VCaP (cell line): ENCODE measurements at regions not wholly inside any gene's neighbourhood (a gene's known extent, or its start where the extent isn't known, plus 50 kb on each side); places are given as distances from the start of the nearest gene placed in this dataset.

Experiments
- H3K27ac ChIP-seq: fragments of 450-650 bp; 2 replicates; pipeline ENCODE4 v1.5.1; 2017
- TF ChIP-seq, protein P1 (sequence below): fragments of 450-650 bp; conservative IDR thresholded peaks from 2 replicates; pipeline ENCODE4 v1.5.1; 2017; ENCODE audit warnings: mild to moderate bottlenecking, moderate library complexity

DNA sequence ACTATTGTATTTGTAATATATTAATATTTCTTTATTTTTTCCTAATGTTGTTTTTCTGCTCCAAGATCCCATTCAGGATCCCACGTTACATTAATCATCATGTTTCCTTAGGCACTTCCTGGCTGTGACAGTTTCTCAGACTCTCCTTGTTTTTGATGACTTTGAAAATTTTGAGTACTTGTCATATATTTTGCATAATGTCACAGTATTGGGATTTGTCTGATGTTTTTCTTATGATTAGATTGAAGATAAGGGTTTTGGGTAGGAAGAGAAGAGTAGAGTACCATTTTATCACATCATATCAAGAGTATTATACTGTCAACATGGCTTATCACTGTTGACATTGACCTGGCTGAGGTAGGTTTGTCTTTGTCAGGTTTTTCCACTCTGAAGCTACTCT lies 146.3 kb upstream of the TPK1 start:
- no peak overlapping the region for H3K27ac ChIP-seq
- TF ChIP-seq, protein P1, sequence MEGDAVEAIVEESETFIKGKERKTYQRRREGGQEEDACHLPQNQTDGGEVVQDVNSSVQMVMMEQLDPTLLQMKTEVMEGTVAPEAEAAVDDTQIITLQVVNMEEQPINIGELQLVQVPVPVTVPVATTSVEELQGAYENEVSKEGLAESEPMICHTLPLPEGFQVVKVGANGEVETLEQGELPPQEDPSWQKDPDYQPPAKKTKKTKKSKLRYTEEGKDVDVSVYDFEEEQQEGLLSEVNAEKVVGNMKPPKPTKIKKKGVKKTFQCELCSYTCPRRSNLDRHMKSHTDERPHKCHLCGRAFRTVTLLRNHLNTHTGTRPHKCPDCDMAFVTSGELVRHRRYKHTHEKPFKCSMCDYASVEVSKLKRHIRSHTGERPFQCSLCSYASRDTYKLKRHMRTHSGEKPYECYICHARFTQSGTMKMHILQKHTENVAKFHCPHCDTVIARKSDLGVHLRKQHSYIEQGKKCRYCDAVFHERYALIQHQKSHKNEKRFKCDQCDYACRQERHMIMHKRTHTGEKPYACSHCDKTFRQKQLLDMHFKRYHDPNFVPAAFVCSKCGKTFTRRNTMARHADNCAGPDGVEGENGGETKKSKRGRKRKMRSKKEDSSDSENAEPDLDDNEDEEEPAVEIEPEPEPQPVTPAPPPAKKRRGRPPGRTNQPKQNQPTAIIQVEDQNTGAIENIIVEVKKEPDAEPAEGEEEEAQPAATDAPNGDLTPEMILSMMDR = no peak

DNA sequence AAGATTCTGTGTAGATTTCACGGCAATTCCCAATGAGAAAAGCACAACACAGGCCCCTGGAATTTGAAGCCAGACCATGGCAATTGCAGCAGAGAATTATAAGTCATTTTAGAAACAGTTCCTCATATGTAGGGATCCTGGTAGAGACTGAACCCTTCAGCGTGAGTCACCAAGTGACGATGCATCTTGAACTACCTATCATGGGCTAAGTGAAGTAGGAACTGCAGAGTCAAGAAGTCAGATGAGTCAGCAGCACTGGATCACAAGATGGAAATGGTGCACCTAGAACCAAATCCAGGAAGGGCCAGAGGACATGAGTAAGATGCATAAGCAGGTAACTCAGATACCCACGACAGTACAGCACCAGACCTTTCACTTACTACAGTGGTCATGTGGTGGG lies 140.0 kb upstream of the TPK1 start:
- H3K27ac ChIP-seq = no peak overlapping the region
- TF ChIP-seq, protein P1 = no peak

DNA sequence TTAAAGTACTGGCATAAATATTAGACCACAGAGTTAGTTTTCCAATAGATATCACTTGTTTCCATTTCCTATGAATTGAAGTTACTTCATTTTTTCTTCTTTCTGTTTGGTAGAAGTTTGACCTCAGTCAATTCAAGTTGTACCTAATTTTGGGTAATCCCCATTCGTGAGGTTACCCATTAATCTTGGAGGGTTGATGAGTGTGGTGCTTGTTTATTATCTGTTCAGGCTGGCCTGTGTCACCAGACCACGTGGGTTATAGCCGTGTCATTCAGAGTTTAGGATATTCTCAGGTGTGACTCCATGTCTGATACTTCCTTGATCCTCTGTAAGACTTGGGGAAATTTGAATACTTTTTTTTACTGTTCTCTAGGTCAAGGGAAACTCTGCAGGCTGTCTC lies 133.9 kb upstream of the TPK1 start:
- no peak overlapping the region for H3K27ac ChIP-seq
- TF ChIP-seq, protein P1 = no peak

DNA sequence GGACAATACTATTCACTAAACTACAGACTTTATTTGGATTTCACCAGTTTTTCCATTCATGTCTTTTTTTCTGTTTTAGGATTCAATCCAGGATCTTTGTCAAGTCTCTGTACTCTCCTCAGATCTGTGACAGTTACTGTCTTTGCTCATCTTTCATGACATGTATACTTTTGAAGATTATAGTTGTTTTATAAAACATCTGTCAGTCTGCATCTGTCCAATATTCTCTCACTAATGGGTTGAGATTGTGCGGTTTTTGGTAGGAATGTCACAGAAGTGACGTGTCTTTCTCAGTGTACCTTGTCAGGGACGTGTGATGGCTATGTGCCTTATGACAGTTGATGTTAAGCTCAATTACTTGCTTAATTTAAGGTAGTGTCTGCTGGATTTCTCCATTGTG lies 124.9 kb upstream of the TPK1 start:
- TF ChIP-seq, protein P1 = no peak
- H3K27ac ChIP-seq = no peak overlapping the region

DNA sequence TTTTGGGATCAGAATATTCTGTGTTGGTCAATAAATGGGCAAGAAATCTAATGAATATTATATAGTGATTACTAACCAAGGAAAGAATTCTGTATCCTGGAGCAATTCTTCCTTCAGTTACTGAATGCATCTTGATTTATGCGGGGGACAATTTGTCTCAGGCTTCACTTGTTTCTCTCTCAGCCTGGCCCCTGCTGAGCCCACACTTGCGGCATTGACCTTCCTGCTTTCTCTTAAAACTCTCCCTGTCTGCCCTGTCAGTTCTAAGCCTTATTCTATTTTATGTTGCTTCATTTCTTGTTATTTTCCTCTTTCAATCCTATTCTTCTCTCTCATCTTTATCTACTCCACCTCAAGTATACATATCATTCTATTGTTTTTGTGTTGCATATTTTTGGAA lies 122.1 kb upstream of the TPK1 start:
- TF ChIP-seq, protein P1 = no peak
- no peak overlapping the region for H3K27ac ChIP-seq

DNA sequence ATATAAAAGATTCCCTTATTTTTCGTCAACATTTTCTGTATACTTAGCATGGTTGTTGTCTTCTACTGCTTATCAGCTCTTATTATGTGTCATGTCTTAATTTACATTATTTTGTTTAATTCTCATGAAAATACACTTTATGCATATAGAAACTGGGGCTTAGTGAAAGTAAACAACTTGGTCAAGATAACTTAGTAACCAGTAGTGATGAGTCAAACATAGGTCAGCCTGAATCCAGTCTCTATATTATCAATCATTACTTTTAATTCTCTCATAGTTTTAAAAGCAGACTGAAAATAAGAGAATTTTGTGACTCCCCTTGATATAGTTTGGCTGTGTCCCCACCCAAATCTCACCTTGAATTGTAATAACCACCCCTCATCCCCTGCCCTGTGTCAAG lies 119.6 kb upstream of the TPK1 start:
- TF ChIP-seq, protein P1 = no peak
- no peak overlapping the region for H3K27ac ChIP-seq

DNA sequence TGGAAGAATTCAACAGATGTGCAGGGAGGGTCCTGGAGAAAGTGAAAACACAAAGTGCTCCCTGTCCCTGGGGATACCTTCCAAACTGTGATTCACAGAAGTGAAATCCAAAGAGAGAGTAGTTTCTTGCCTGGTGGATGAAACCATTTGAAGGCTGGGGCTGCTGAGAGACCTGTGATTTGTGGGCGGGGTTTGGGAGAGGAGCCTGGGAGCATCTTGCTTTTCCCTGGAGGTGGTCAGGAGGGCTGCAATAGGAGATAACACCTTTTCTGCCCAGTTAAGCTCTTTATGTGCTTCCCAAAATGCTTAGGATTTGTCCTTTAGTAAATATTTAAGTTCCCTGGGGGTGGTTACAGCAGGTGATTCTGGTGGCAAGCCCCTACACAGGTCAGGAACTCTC lies 105.3 kb upstream of the TPK1 start:
- TF ChIP-seq, protein P1 = no peak
- no peak overlapping the region for H3K27ac ChIP-seq

DNA sequence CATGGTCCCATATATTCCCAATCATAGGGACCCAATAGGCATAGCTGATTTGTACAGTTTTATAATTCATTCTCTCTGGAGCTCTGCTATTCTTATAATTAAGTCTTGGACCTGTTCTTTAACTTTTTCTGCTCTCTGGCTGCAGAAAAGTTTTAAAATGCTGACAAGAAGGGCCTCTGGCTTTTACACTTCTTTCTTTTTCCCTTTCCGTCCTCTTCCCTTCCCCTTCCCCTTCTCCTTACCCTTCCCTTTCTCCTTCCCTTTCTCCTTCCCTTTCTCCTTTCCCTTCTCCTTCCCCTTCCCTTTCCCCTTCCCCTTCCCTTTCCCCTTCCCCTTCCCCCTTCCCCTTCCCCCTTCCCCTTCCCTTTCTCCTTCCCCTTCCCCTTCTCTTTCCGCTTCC lies 101.3 kb upstream of the TPK1 start:
- no peak overlapping the region for H3K27ac ChIP-seq
- TF ChIP-seq, protein P1 = no peak
